Fibroblast of lung (primary cell): ENCODE measurements at regions not wholly inside any gene's neighbourhood (a gene's known extent, or its start where the extent isn't known, plus 50 kb on each side); places are given as distances from the start of the nearest gene placed in this dataset.

Experiments used
- DNase-seq, 2 donors: peaks; one replicate each; pipeline versions ENCODE4 v3.0.0 to v3.0.0-alpha.2; 2010; ENCODE audit warnings: low read depth in 2 of 2
- H2AFZ ChIP-seq: 2 replicates; pipeline ENCODE4 v1.5.1; 2012; ENCODE audit warnings: low read length, control low read depth, inconsistent platforms
- H3K27ac ChIP-seq: 2 replicates; pipeline ENCODE4 v1.5.1; 2011; ENCODE audit warnings: low read length, control low read depth; ENCODE audit not compliant: insufficient read depth
- H3K27me3 ChIP-seq: 2 replicates; pipeline ENCODE4 v1.5.1; 2011; ENCODE audit warnings: mild to moderate bottlenecking, low read length; ENCODE audit not compliant: control insufficient read depth, insufficient read depth
- H3K36me3 ChIP-seq: 2 replicates; pipeline ENCODE4 v1.5.1; 2011; ENCODE audit warnings: low read length; ENCODE audit not compliant: control insufficient read depth, insufficient read depth
- H3K4me1 ChIP-seq: 2 replicates; pipeline ENCODE4 v1.5.1; 2011; ENCODE audit warnings: low read length; ENCODE audit not compliant: control insufficient read depth, insufficient read depth; ENCODE audit errors: extremely low read depth
- H3K4me2 ChIP-seq: 2 replicates; pipeline ENCODE4 v1.5.1; 2011; ENCODE audit warnings: low read length, control low read depth; ENCODE audit not compliant: insufficient read depth; ENCODE audit errors: extremely low read depth
- H3K4me3 ChIP-seq, 4 experiments: fragments of 200-600 bp in 1 of 4; sonication (generic) in 1 of 4; replicated peaks in 1 of 4; 2 replicates each; pipeline ENCODE4 v1.5.1; 2011 to 2016; ENCODE audit warnings: low read length in 4 of 4, low read depth in 3 of 4, mild to moderate bottlenecking in 3 of 4, control low read depth in 2 of 4, inconsistent platforms in 1 of 4, mixed read lengths in 1 of 4; ENCODE audit not compliant: insufficient read depth in 1 of 4; ENCODE audit errors: control extremely low read depth in 1 of 4
- H3K79me2 ChIP-seq: 2 replicates; pipeline ENCODE4 v1.5.1; 2012; ENCODE audit warnings: mild to moderate bottlenecking, low read length, inconsistent platforms; ENCODE audit not compliant: control insufficient read depth, insufficient read depth
- H3K9ac ChIP-seq: 2 replicates; pipeline ENCODE4 v1.5.1; 2011; ENCODE audit warnings: mild to moderate bottlenecking, low read length, control low read depth; ENCODE audit not compliant: insufficient read depth
- H3K9me3 ChIP-seq: 2 replicates; pipeline ENCODE4 v1.5.1; 2012; ENCODE audit warnings: low read depth, low read length; ENCODE audit not compliant: control insufficient read depth, insufficient read depth
- H4K20me1 ChIP-seq: 2 replicates; pipeline ENCODE4 v1.5.1; 2011; ENCODE audit warnings: low read length; ENCODE audit not compliant: control insufficient read depth, insufficient read depth; ENCODE audit errors: extremely low read depth
- CTCF ChIP-seq, 2 donors: IDR thresholded peaks in 1 of 2; conservative IDR thresholded peaks in 1 of 2; 1 replicate in 1 of 2; 2 replicates in 1 of 2; pipeline ENCODE4 v1.5.1; 2011 to 2012; ENCODE audit warnings: low read length in 2 of 2, control low read depth in 1 of 2, inconsistent platforms in 1 of 2, low read depth in 1 of 2, mild to moderate bottlenecking in 1 of 2
- EZH2 ChIP-seq: IDR thresholded peaks from 2 replicates; pipeline ENCODE4 v1.5.1; 2012; ENCODE audit warnings: low read length, control low read depth, mild to moderate bottlenecking; ENCODE audit errors: missing control alignments

GRCh38 chr16:51753467-51754127, 602.5 kb upstream of the SALL1 start:
- Histone ChIP-seq H3K9me3 (no peaks in the 10 kb centered on the region), H3K9ac (no peak overlapping the region), H3K4me3 (no peak overlapping the region), H3K4me1 (no peaks in the 10 kb centered on the region), H2AFZ (no peak overlapping the region), H3K79me2 (no peaks in the 10 kb centered on the region), H4K20me1 (no peaks in the 10 kb centered on the region), H3K36me3 (no peaks in the 10 kb centered on the region), H3K27ac (no peak overlapping the region), H3K27me3 (no peaks in the 10 kb centered on the region), H3K4me2 (no peak overlapping the region)
- no peak for DNase-seq
- TF ChIP-seq CTCF (conservative IDR thresholded peaks at IDR 0.05 in 1 of 2, IDR thresholded peaks at IDR 0.05 in 1 of 2; ENCODE audit: low read depth in 1 of 2, low read length in 2 of 2) (no peak), EZH2 (no peak)

GRCh38 chr16:51752438-51752995, 601.4 kb upstream of the SALL1 start:
- Histone ChIP-seq H3K4me1 (no peaks in the 10 kb centered on the region), H4K20me1 (no peaks in the 10 kb centered on the region), H3K27ac (no peak overlapping the region), H2AFZ (no peak overlapping the region), H3K9ac (no peak overlapping the region), H3K79me2 (no peaks in the 10 kb centered on the region), H3K4me3 (no peak overlapping the region), H3K9me3 (no peaks in the 10 kb centered on the region), H3K36me3 (no peaks in the 10 kb centered on the region), H3K4me2 (no peak overlapping the region), H3K27me3 (no peaks in the 10 kb centered on the region)
- TF ChIP-seq EZH2 (no peak), CTCF (conservative IDR thresholded peaks at IDR 0.05 in 1 of 2, IDR thresholded peaks at IDR 0.05 in 1 of 2; ENCODE audit: low read depth in 1 of 2, low read length in 2 of 2) (no peak)
- DNase-seq, result no peak

- no peak overlapping the region for H2AFZ ChIP-seq
- H3K4me2 ChIP-seq, result no peak overlapping the region
- no peaks in the 10 kb centered on the region for H4K20me1 ChIP-seq
- DNase-seq, result no peak
- no peaks in the 10 kb centered on the region for H3K79me2 ChIP-seq
- no peaks in the 10 kb centered on the region for H3K27me3 ChIP-seq
- H3K9ac ChIP-seq, result no peak overlapping the region
- H3K4me1 ChIP-seq, result no peaks in the 10 kb centered on the region
- no peaks in the 10 kb centered on the region for H3K9me3 ChIP-seq
- no peak overlapping the region for H3K27ac ChIP-seq
- H3K4me3 ChIP-seq, result no peak overlapping the region
- H3K36me3 ChIP-seq, result no peaks in the 10 kb centered on the region
- TF ChIP-seq EZH2 (no peak), CTCF (conservative IDR thresholded peaks at IDR 0.05 in 1 of 2, IDR thresholded peaks at IDR 0.05 in 1 of 2; ENCODE audit: low read depth in 1 of 2, low read length in 2 of 2) (no peak)
Measured at GRCh38 chr16:51747329-51747728, 596.3 kb upstream of the SALL1 start.
